ENCODE measurements at regions not wholly inside any gene's neighbourhood (a gene's known extent, or its start where the extent isn't known, plus 50 kb on each side); places are given as distances from the start of the nearest gene placed in this dataset.

GRCh38 chr12:47556261-47557030 is 149.4 kb downstream of the RPAP3 start:
- no peak overlapping the region for H3K27ac ChIP-seq
- H3K4me3 ChIP-seq = no peak overlapping the region
- intact Hi-C loops (cut with DNase I; ENCODE audit: low total_unique reads) = no loop called here
- DNase-seq (no peak), ATAC-seq (no peak)
- H3K4me1 ChIP-seq = no peaks in the 10 kb centered on the region
- H3K27me3 ChIP-seq = no peaks in the 10 kb centered on the region
- in situ Hi-C loops (cut with MboI; ENCODE audit: low sequenced_read_pairs in 4 of 4) = no loop called here
- no peaks in the 10 kb centered on the region for H3K9me3 ChIP-seq
- TF ChIP-seq POLR2A (IDR thresholded peaks at IDR 0.05) = no peak
- TF ChIP-seq CTCF (IDR thresholded peaks at IDR 0.05 in 4 of 5, conservative IDR thresholded peaks at IDR 0.05 in 1 of 5) = no peak
- no peaks in the 10 kb centered on the region for H3K36me3 ChIP-seq

- no peaks in the 10 kb centered on the region for H3K9me3 ChIP-seq
- no peaks in the 10 kb centered on the region for H3K4me1 ChIP-seq
- intact Hi-C loops (cut with DNase I; ENCODE audit: low total_unique reads) = no loop called here
- no peak for TF ChIP-seq CTCF (IDR thresholded peaks at IDR 0.05 in 4 of 5, conservative IDR thresholded peaks at IDR 0.05 in 1 of 5)
- TF ChIP-seq POLR2A (IDR thresholded peaks at IDR 0.05) = no peak
- DNase-seq (no peak), ATAC-seq (no peak)
- in situ Hi-C loops (cut with MboI; ENCODE audit: low sequenced_read_pairs in 4 of 4) = no loop called here
- H3K27ac ChIP-seq = no peak overlapping the region
- no peak overlapping the region for H3K4me3 ChIP-seq
- no peaks in the 10 kb centered on the region for H3K36me3 ChIP-seq
- no peaks in the 10 kb centered on the region for H3K27me3 ChIP-seq
Observed at GRCh38 chr12:47554046-47554653, 151.7 kb downstream of the RPAP3 start.

GRCh38 chr12:47553266-47553665 is 152.6 kb downstream of the RPAP3 start:
- DNase-seq (no peak), ATAC-seq (no peak)
- Histone ChIP-seq H3K9me3 (no peaks in the 10 kb centered on the region), H3K27me3 (no peaks in the 10 kb centered on the region), H3K36me3 (no peaks in the 10 kb centered on the region), H3K27ac (no peak overlapping the region), H3K4me1 (no peaks in the 10 kb centered on the region), H3K4me3 (no peak overlapping the region)
- in situ Hi-C loops (cut with MboI; ENCODE audit: low sequenced_read_pairs in 4 of 4) = no loop called here
- TF ChIP-seq CTCF (IDR thresholded peaks at IDR 0.05 in 4 of 5, conservative IDR thresholded peaks at IDR 0.05 in 1 of 5) = no peak
- no peak for TF ChIP-seq POLR2A (IDR thresholded peaks at IDR 0.05)
- intact Hi-C loops (cut with DNase I; ENCODE audit: low total_unique reads) = no loop called here

GRCh38 chr12:47551426-47551851 is 154.4 kb downstream of the RPAP3 start:
- DNase-seq (no peak), ATAC-seq (no peak)
- H3K27me3 ChIP-seq = no peaks in the 10 kb centered on the region
- H3K36me3 ChIP-seq = no peaks in the 10 kb centered on the region
- no peaks in the 10 kb centered on the region for H3K9me3 ChIP-seq
- H3K27ac ChIP-seq = no peak overlapping the region
- intact Hi-C loops (cut with DNase I; ENCODE audit: low total_unique reads) (no loop called here), in situ Hi-C loops (cut with MboI; ENCODE audit: low sequenced_read_pairs in 4 of 4) (no loop called here)
- TF ChIP-seq POLR2A (IDR thresholded peaks at IDR 0.05) (no peak), CTCF (IDR thresholded peaks at IDR 0.05 in 4 of 5, conservative IDR thresholded peaks at IDR 0.05 in 1 of 5) (no peak)
- H3K4me1 ChIP-seq = no peaks in the 10 kb centered on the region
- no peak overlapping the region for H3K4me3 ChIP-seq

All from gastrocnemius medialis (tissue), 4 donors.